Urinary bladder (tissue), 3 donors: ENCODE measurements at regions not wholly inside any gene's neighbourhood (a gene's known extent, or its start where the extent isn't known, plus 50 kb on each side); places are given as distances from the start of the nearest gene placed in this dataset.
"Not testable (repeated sequence)": the region's sequence is repeated elsewhere in the genome, so short reads cannot be mapped to it uniquely, and the experiment has no call there.

Experiments
- DNase-seq: peaks from one replicate; pipeline ENCODE4 v3.0.0-alpha.2; 2015; ENCODE audit errors: extremely low spot score
- H3K27ac ChIP-seq: one replicate; pipeline ENCODE4 v1.5.1; 2013; ENCODE audit warnings: low read depth, mild to moderate bottlenecking, moderate library complexity
- H3K36me3 ChIP-seq: one replicate; pipeline ENCODE4 v1.6.1; 2013; ENCODE audit warnings: mild to moderate bottlenecking, moderate library complexity; ENCODE audit not compliant: insufficient read depth
- H3K4me1 ChIP-seq: one replicate; pipeline ENCODE4 v1.6.1; 2013; ENCODE audit warnings: mild to moderate bottlenecking, moderate library complexity; ENCODE audit not compliant: insufficient read depth
- H3K4me3 ChIP-seq: one replicate; pipeline ENCODE4 v1.5.1; 2013; ENCODE audit warnings: low read depth, low read length
- WGBS: extraction: QIAGEN DNeasy Blood & Tissue Kit; methylation state at CpG from one replicate; pipeline ENCODE4 v1.1.7; 2013; 5-methylcytosine and 5-hydroxymethylcytosine counted together
- donor health status: healthy with polysubstance abuse.
- donor health status: healthy.

GRCh38 chr11:29219531-29219930 lies 797.3 kb downstream of the KCNA4 start:
- 0% methylated on average over 1 of the region's 1 CpG for WGBS

DNA sequence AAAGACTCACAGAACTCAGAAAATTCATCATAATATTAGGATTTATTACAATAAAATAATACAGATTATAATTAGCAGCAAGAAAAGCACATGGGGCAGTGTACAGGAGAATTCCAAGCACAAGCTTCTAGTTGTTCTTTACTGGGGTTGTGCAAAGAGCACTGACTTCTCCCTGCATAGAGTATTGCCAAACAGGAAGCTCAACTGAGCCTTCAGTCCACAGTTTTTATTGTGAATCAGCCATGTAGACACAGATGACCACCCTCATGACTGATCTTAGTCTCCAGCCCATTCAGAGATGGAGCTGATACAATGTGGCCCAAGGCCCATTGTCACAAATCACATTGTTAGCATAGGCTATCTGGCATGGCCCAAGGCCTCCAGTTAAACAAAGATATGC lies 798.9 kb downstream of the KCNA4 start:
- H3K4me3 ChIP-seq = no peak overlapping the region
- H3K36me3 ChIP-seq = no peaks in the 10 kb centered on the region
- no peak for DNase-seq
- H3K27ac ChIP-seq = no peak overlapping the region
- no peaks in the 10 kb centered on the region for H3K4me1 ChIP-seq

More at GRCh38 chr11:29219531-29219930, 797.3 kb downstream of the KCNA4 start:
- not testable (repeated sequence) for H3K36me3 ChIP-seq, H3K4me3 ChIP-seq, DNase-seq, H3K4me1 ChIP-seq, H3K27ac ChIP-seq

DNA sequence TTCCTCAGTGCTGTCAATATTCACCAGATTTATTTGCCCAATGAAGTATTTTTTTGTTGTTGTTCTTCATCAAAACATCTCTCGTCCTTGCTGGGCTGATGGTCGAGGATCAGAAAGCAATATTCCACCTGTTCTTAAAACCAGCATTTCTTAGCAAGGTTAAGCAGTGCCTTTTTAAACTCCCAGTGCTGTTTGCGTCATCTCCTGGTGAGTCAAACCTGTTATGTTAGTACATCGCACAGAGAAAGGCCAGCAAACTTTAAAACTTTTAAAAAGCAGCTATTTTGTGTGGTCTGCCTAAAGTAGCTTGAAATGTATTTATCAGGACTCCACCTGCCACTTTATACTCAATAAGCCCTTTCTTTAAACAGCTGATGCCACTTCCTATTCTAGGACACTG lies 802.0 kb downstream of the KCNA4 start:
- H3K36me3 ChIP-seq = no peaks in the 10 kb centered on the region
- H3K4me3 ChIP-seq = no peak overlapping the region
- H3K4me1 ChIP-seq = no peaks in the 10 kb centered on the region
- WGBS = 71% methylated on average over 4 of the region's 4 CpGs
- DNase-seq = no peak
- H3K27ac ChIP-seq = no peak overlapping the region

- DNase-seq = no peak
- 70% methylated on average over 3 of the region's 3 CpGs for WGBS
- no peaks in the 10 kb centered on the region for H3K36me3 ChIP-seq
- no peak overlapping the region for H3K27ac ChIP-seq
- no peaks in the 10 kb centered on the region for H3K4me1 ChIP-seq
- H3K4me3 ChIP-seq = no peak overlapping the region
Measured at GRCh38 chr11:29211202-29211601, 805.6 kb downstream of the KCNA4 start.

GRCh38 chr11:29210426-29210825 lies 806.4 kb downstream of the KCNA4 start:
- WGBS = 90% methylated on average over 2 of the region's 2 CpGs
- DNase-seq = no peak
- Histone ChIP-seq H3K4me3 (no peak overlapping the region), H3K27ac (no peak overlapping the region), H3K36me3 (no peaks in the 10 kb centered on the region), H3K4me1 (no peaks in the 10 kb centered on the region)

- no peak for DNase-seq
- H3K4me1 ChIP-seq = no peaks in the 10 kb centered on the region
- no peaks in the 10 kb centered on the region for H3K36me3 ChIP-seq
- H3K4me3 ChIP-seq = no peak overlapping the region
- no peak overlapping the region for H3K27ac ChIP-seq
- WGBS = 33% methylated on average over 2 of the region's 2 CpGs
Measured at GRCh38 chr11:29208117-29208516, 808.7 kb downstream of the KCNA4 start.

GRCh38 chr11:29200791-29201562 lies 815.9 kb downstream of the KCNA4 start:
- 69% methylated on average over 11 of the region's 11 CpGs for WGBS
- DNase-seq = no peak

DNA sequence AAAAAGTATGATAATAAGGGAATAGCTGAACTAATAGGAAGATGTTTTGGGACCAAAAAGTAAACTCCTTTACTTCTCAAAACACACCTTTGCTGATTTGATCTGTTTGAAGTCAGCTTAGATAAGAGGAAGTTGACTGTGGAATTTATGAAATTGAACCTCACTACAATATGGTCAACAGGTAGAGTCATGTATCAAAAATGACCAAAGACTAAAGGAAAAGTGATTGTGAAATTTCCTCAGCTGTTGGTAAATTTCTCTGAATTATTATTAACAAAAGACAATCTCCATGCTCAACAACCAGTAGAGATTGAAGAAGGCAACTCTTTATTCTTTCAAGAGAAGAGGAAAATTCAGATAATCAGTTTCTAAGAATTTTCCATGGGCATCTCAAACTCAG lies 826.5 kb downstream of the KCNA4 start:
- no peak for DNase-seq
- Histone ChIP-seq H3K27ac (no peak overlapping the region), H3K4me3 (no peak overlapping the region), H3K36me3 (no peaks in the 10 kb centered on the region), H3K4me1 (no peaks in the 10 kb centered on the region)

More at GRCh38 chr11:29200791-29201562, 815.9 kb downstream of the KCNA4 start:
- H3K4me1 ChIP-seq = no peaks in the 10 kb centered on the region
- no peak overlapping the region for H3K4me3 ChIP-seq
- H3K36me3 ChIP-seq = no peaks in the 10 kb centered on the region
- no peak overlapping the region for H3K27ac ChIP-seq

DNA sequence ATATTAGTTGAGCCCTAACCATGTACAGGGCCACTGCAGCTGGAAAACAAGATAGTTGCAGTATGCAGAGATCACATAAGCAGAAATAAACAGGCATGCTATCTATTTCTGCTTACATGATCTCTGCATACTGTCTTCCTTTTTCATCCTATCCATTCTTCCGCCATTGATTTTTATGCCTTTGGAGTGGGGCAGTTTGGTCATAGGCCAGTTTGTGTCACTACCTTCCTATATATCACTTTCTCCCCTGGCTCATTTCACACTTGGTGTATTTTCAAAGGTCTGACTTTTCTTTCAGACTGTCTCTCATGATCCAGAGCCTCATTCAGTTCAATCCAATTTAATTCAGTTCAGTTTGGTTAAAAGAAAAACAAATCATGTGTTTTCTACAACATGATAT lies 829.6 kb downstream of the KCNA4 start:
- no peak for DNase-seq
- Histone ChIP-seq H3K36me3 (no peaks in the 10 kb centered on the region), H3K27ac (no peak overlapping the region), H3K4me3 (no peak overlapping the region), H3K4me1 (no peaks in the 10 kb centered on the region)
- 92% methylated on average over 1 of the region's 1 CpG for WGBS

- 59% methylated on average over 7 of the region's 7 CpGs for WGBS
- no peak overlapping the region for H3K4me3 ChIP-seq
- H3K4me1 ChIP-seq = no peaks in the 10 kb centered on the region
- no peaks in the 10 kb centered on the region for H3K36me3 ChIP-seq
- DNase-seq = no peak
- no peak overlapping the region for H3K27ac ChIP-seq
Measured at GRCh38 chr11:29184939-29185890, 831.6 kb downstream of the KCNA4 start.

DNA sequence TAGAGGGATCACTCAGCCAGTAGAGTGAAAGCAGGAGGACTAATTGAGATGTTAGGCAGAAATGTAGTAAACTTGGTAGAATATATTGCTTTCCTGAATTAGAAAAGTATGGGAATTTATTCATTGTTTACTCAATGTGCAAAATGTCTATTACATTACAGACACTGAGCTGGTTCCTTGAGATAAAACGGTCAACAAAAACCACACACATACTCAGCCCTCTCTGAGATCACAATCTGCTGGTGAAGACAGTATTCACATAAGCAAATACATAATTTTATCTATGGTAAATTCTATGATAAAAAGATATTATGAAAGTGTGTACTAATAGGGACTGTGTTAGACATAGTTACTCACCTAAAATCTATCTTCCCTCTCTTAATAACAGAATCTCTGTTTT lies 833.5 kb downstream of the KCNA4 start:
- H3K27ac ChIP-seq = no peak overlapping the region
- H3K36me3 ChIP-seq = no peaks in the 10 kb centered on the region
- no peak for DNase-seq
- no peak overlapping the region for H3K4me3 ChIP-seq
- 58% methylated on average over 1 of the region's 1 CpG for WGBS
- H3K4me1 ChIP-seq = no peaks in the 10 kb centered on the region

- 7% methylated on average over 1 of the region's 1 CpG for WGBS
- DNase-seq = no peak
- Histone ChIP-seq H3K4me1 (no peaks in the 10 kb centered on the region), H3K27ac (no peak overlapping the region), H3K4me3 (no peak overlapping the region), H3K36me3 (no peaks in the 10 kb centered on the region)
Measured at GRCh38 chr11:29173660-29174062, 843.2 kb downstream of the KCNA4 start.

DNA sequence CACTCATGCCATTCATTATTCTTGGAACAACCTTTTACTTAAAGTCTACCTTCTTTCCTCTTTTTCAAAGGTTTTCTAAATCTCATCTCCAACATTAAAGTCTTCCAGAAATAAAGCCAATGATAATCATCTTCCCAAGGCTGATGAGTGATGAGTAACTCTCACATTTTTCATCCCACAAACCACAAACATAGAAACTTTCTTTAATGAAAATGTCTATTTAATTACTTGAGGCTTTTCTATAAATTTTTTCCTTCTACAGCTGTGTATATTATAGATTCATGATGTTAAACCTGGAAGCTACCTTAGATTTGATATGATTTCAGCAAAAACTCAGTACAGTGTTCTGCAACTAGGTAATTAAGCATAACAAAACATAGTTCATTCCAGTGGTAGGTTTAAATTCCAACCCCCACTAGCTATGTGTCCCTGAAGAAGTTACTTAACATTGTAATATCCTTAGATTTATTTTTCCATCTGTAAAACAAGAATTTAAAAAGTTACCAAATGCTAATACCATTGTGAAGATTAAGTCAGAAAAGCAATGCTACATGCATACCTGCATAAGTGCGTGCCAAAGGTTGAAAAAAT lies 845.4 kb downstream of the KCNA4 start:
- DNase-seq = no peak
- Histone ChIP-seq H3K27ac (no peak overlapping the region), H3K4me1 (no peaks in the 10 kb centered on the region), H3K36me3 (no peaks in the 10 kb centered on the region), H3K4me3 (no peak overlapping the region)
- WGBS = 93% methylated on average over 1 of the region's 1 CpG

DNA sequence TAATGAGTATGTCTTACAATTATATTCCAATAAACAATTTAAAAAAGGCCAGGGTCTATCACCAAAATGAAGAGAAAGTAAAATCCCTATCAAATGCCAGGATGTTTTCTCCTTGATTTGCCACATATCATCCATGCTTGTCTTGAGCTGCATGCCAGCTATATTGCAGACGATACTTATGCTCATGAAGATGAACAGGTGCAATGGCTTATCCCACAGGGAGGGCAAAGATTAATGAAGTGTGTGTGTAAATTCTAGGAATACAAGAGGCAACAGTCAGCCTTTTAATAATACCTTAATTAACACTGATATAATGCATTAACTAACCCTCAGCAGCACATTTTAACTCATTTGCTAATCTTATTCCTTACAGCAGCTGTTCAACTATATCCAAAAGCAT lies 850.5 kb downstream of the KCNA4 start:
- 67% methylated on average over 1 of the region's 1 CpG for WGBS
- Histone ChIP-seq H3K27ac (no peak overlapping the region), H3K4me3 (no peak overlapping the region), H3K36me3 (no peaks in the 10 kb centered on the region), H3K4me1 (no peaks in the 10 kb centered on the region)
- DNase-seq = no peak
